GM12872 (cell line): ENCODE measurements at regions not wholly inside any gene's neighbourhood (a gene's known extent, or its start where the extent isn't known, plus 50 kb on each side); places are given as distances from the start of the nearest gene placed in this dataset.

ENCODE experiments used
- CTCF ChIP-seq: IDR thresholded peaks from 3 replicates; pipeline ENCODE4 v1.5.1; 2011; ENCODE audit warnings: low read depth, mild to moderate bottlenecking, low read length, moderate library complexity; ENCODE audit not compliant: insufficient read depth

- no peak for TF ChIP-seq CTCF
Measured at GRCh38 chr1:166685200-166685599, 154.1 kb upstream of the POGK start.

- TF ChIP-seq CTCF, result no peak
Measured at GRCh38 chr1:166691476-166691875, 147.8 kb upstream of the POGK start.

- TF ChIP-seq CTCF, result no peak
Measured at GRCh38 chr1:166692346-166692745, 146.9 kb upstream of the POGK start.

GRCh38 chr1:166693158-166693557 is 146.1 kb upstream of the POGK start:
- no peak for TF ChIP-seq CTCF

- no peak for TF ChIP-seq CTCF
Measured at GRCh38 chr1:166693673-166694297, 145.5 kb upstream of the POGK start.

- no peak for TF ChIP-seq CTCF
Measured at GRCh38 chr1:166695115-166695514, 144.2 kb upstream of the POGK start.

- TF ChIP-seq CTCF, result no peak
Measured at GRCh38 chr1:166698771-166699170, 140.5 kb upstream of the POGK start.
